Fibroblast of the aortic adventitia (primary cell): ENCODE measurements at regions not wholly inside any gene's neighbourhood (a gene's known extent, or its start where the extent isn't known, plus 50 kb on each side); places are given as distances from the start of the nearest gene placed in this dataset.

Experiments used
- DNase-seq: peaks from one replicate; pipeline ENCODE4 v3.0.0-alpha.2; 2010; ENCODE audit warnings: low read depth
- H3K4me3 ChIP-seq: 2 replicates; pipeline ENCODE4 v1.5.1; 2011; ENCODE audit warnings: low read depth, mild to moderate bottlenecking, control low read depth, low read length, moderate library complexity
- TF ChIP-seq, protein P1 (sequence below): IDR thresholded peaks from 2 replicates; pipeline ENCODE4 v1.5.1; 2011; ENCODE audit warnings: mild to moderate bottlenecking, low read length, control low read depth, inconsistent platforms; ENCODE audit not compliant: insufficient read depth

DNA sequence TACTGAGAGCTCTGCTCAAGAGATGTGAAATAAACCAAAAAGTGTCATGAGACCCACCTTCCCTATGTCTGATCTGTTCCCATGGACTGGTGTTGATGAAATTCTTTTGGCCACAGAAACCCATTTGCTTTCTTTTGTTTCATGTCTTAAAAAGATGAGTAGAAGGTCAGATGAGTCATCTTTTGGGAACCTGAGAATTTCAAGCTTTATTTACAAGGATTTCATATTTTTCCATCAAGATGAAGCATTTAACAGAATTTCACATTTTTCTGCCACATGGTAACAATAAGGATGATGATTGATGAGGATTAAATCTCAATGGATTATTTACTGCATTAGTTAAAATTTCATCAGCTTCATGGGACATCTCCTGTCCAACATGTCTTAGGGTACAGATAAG lies 337.8 kb downstream of the DEPDC1B start:
- DNase-seq: peak; percentile 54
- TF ChIP-seq, protein P1, sequence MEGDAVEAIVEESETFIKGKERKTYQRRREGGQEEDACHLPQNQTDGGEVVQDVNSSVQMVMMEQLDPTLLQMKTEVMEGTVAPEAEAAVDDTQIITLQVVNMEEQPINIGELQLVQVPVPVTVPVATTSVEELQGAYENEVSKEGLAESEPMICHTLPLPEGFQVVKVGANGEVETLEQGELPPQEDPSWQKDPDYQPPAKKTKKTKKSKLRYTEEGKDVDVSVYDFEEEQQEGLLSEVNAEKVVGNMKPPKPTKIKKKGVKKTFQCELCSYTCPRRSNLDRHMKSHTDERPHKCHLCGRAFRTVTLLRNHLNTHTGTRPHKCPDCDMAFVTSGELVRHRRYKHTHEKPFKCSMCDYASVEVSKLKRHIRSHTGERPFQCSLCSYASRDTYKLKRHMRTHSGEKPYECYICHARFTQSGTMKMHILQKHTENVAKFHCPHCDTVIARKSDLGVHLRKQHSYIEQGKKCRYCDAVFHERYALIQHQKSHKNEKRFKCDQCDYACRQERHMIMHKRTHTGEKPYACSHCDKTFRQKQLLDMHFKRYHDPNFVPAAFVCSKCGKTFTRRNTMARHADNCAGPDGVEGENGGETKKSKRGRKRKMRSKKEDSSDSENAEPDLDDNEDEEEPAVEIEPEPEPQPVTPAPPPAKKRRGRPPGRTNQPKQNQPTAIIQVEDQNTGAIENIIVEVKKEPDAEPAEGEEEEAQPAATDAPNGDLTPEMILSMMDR: no peak
- no peak overlapping the region for H3K4me3 ChIP-seq

- no peak overlapping the region for H3K4me3 ChIP-seq
- TF ChIP-seq, protein P1: no peak
- DNase-seq: no peak
These were observed 339.6 kb downstream of the DEPDC1B start for GRCh38 chr5:60360355-60360754.

GRCh38 chr5:60357302-60357701 lies 342.7 kb downstream of the DEPDC1B start:
- DNase-seq: no peak
- H3K4me3 ChIP-seq: no peak overlapping the region
- TF ChIP-seq, protein P1: no peak

- no peak for DNase-seq
- TF ChIP-seq, protein P1: no peak
- H3K4me3 ChIP-seq: no peak overlapping the region
These were observed 343.2 kb downstream of the DEPDC1B start for GRCh38 chr5:60356745-60357144.

DNA sequence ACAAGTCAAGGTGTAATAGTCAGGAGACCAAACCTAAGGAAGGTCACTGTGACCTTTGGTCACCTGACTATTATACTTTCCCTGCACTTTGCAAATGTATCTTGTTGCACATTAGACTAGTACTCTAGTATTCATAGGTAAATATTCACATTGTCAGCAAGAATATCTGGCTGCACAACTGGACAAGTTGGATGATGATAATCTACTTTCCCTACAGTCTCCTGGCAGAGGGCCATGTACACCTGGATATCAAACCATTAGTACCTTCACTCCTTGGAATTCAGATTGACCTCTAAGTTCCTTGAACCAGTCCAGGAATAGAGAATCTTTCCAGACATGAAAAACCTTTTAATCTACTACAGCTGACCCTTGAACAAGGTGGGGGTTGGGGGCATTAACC lies 344.8 kb downstream of the DEPDC1B start:
- no peak overlapping the region for H3K4me3 ChIP-seq
- no peak for DNase-seq
- TF ChIP-seq, protein P1: no peak

DNA sequence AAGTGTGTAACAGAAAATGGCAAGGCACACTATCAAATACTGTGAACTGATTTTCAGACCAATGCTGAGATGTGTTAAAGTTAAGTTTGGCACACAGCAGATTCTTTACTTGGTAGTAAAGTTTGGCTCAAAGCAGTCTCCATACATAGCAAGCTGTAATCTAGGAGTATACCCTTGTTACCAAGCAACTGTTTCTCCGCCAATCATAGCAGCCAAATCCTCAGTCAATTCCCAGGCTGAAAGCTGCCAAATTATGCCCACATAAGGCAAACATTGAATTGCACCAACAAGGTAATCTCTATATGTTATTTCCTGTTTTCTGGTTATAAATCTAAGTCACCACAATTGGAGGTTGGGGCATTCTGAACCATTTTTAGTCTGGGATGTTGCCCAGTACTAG lies 345.7 kb downstream of the DEPDC1B start:
- DNase-seq: no peak
- TF ChIP-seq, protein P1: no peak

GRCh38 chr5:60352992-60353599 lies 346.9 kb downstream of the DEPDC1B start:
- TF ChIP-seq, protein P1: no peak
- no peak overlapping the region for H3K4me3 ChIP-seq
- no peak for DNase-seq

More for the DNA sequence above, 345.7 kb downstream of the DEPDC1B start:
- no peak overlapping the region for H3K4me3 ChIP-seq
